SIG-M5 treated with dmso at 0.1 percent for 504 hours (cell line): ENCODE measurements at regions not wholly inside any gene's neighbourhood (a gene's known extent, or its start where the extent isn't known, plus 50 kb on each side); places are given as distances from the start of the nearest gene placed in this dataset.
"Not testable (repeated sequence)": the region's sequence is repeated elsewhere in the genome, so short reads cannot be mapped to it uniquely, and the experiment has no call there.

Experiments
- DNase-seq: peaks from one replicate; lab custom pipeline; 2025; ENCODE audit not compliant: unreplicated experiment; lab: John Stamatoyannopoulos, UW

DNA sequence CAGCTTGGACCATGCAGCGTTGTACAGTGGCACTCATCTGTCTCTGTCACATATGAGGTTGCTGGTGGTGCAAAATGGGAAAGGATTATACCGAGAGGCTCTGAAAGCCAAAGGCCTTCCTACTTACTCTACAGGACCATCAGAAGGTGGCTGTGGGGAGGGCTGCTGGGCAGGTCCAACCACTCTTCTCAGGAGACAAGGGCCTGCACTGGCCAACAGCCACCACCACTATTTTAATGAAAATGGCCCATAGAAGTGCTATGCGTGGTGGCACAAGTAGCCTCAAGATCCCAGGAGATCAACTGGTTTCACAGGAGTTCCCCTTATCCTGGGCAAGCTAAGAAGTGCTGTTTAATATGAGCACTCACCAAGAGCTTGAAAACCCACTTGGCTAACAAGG, 52.3 kb downstream of the MRPL57 start:
- no peak for DNase-seq

DNA sequence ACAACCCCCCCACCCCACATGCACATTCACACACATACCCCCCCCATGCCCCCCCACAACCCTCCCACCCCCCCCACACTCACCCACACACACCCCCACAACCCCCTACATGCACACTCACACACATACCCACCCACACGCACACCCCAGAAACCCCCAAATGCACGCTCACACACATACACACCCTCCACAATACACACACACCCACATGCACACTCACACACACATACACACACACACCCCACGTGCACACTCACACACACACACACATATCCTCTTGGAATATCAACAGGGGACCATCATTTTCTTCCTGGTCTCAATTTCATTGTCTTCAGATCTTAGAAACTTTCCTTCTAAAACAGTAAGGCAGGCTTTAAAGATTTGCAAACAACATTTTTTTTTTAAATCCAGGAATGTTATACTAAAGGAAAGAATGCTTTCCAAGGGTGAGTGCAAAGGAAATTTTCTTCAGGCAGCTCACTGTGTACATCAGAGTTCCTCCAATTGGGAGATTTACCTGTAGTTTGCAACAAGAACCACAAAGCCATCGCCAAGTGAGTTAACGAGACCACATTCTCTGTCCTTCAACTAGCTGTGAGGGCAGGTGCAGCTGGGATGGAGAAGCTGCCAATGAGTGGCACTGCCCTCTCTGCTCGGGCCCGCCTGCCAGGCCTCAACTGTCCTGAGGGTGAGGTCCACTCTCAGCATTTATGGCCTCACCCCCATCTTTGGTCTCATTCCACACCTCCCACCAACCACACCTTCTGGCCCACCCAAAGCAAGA, 53.0 kb downstream of the MRPL57 start:
- DNase-seq = no peak

DNA sequence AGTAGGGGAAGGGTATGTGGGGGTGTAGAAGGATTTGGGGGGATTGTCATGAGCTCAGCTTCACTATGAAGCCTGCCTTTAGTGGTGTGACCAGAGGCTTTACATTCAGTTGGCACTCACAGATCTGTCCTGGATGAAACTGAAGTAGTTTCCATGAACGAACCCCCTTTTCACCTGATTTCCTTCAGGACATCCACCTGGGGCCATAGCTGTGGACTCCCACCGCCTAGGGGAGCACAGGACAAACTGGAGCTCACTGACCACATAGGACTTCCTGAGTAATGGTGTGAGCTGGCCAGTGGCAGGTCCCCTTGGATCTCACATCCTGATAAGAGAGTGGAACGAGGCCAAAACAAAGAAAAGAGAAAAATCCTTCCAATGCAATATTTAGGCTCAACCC, 54.1 kb downstream of the MRPL57 start:
- DNase-seq = no peak

DNA sequence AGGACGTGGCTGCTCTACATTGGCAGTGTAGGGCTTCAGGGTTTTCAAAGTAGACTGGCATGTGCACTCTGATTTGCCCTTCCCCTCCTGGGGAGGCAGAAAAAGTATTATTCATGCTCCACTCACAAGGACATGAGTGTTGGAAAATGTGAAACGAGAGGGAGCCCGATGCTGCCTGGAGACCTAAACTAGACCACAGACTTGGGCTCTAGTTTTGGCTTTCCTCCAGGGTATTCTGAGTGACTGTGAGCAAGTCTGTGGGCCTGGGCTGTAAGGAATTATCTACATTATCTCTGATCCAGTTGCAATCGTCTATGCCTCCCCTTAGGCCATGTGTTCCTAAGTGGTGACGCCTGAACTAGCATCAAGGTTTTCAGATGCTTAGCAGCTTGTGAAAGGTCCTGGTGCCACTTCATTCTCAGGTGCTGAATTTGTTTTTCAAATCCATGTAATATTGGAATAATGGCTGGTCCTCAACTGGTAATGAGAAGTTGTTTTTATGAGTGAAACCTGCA, 55.0 kb downstream of the MRPL57 start:
- DNase-seq = no peak

DNA sequence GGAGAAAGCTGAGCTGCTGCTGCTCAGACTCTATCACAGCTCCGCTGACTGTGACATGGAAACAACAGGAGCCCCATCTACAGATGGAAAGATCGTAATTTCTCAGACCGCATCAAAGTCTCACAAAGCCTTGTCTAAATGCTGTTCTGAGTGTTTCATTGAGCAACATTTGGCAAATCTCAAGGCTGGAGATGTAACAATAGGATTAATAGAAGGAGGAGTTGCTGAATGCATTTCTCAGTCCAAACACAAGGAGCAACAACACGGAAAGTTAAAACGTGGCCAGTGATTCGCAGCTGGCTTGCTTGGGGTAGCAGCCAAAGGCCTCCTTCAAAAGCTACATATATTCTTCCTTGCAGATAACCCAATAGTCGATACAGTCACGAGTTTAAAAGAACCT, 55.7 kb downstream of the MRPL57 start:
- peak; percentile 58 for DNase-seq

DNA sequence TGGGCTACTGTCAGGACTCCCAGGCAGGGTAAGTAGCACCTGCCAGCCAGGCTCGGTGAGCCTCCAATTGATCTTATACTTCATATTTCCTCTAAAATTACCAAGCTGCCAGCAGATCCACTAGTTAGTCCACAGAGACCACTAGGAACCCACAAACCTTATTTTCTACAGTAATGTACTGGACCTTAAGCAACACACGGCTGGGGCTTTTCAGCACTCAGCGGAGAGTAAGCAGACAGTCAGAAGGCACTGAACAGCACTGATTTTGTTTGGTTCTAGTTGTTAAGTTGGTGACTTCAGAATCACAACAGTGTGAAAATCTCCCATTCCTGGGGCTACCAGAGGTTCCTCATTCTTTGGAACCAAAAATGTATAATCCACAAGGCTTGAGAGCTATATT, 56.1 kb downstream of the MRPL57 start:
- no peak for DNase-seq

DNA sequence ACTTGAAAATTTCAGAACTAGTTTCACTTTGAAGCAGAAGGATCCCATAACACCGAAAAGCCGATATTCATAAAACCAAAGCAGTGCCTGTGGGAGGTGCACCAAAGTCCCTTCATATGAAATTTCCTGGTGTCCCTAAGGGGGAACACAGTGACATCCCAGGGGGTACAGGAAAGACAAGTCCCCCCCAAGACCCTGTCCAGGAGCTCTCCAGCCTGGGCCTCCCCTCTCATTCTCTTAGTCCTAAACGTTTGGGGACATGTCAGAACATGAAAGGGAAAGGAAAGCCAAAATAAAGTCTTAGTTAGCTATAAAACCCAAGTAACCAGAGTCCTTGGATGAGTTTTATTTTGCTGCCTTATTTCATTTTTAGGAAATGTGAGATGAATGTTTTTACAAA, 56.6 kb downstream of the MRPL57 start:
- no peak for DNase-seq

DNA sequence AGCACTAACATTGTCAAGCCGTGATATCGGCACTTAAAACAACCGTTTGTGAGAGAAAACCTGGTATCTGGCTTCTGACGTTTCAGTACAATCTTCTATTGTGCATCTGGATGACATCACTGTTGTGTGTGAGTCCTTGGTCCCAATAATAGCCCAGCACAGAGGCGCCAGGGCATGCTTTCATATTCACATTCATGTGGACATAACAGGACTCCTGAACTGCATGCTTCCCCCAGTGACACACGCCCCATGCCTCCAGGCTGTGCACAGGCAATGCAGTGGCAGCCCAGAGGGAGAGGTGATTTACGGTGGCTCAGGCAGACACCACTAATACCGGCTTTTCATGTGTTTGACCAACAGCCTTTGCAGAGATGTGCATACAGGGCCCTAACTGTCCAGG, 58.1 kb downstream of the MRPL57 start:
- DNase-seq = no peak

DNA sequence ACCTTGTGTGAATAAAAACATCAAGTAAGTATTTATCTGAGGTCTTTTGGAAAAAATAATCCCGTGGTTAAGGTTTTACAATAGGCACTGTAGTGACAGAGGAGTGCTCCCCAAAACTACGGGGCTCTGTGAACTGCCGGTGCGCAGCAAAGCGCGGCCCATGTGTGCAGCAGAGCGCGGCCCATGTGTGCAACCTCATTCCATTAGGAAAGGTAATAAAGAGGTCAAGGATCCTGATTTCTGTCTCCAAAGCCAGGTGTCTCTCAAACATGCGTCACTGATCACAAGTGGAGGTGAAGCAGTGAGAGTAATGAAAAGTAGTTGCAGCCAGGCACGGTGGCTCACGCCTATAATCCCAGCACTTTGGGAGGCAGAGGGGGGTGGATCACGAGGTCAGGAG, 58.7 kb downstream of the MRPL57 start:
- no peak for DNase-seq

DNA sequence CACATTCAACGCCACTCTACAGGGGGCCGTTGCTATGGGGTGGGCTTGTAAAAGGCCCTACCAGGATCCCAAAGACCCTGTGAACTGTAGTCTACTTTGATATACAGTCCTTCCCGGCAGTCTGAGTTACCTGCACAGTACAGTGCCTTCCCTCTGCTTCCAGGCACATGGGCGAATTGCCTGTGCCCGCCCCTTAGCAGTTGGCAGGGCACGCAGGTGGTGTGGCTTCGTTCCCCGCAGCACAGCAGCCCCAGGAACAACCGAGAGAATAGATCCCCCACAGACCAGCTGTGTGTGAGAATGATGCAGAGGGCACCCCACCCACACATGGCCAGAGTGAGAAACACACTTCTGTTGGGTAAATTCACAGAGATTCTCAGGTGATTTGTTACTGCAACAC, 60.6 kb downstream of the MRPL57 start:
- DNase-seq = no peak

DNA sequence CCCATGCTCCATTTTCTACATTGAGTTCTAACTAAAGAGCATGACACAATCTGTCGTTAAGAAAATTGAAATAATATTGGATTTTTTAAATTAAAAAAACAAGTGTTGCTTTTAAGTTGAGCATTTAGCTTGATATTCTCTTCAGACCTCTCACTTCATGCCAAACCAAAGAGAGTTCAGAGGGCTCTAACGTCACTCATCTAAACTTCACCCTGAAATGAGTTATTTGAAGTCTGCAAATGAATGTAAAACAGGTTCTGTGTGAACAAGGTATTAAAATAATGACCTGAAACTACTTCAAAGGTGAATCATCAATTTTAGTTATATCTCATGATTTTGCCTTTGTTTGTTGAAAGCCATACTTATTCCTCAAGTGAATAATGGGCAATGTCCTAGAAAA, 61.8 kb downstream of the MRPL57 start:
- no peak for DNase-seq

DNA sequence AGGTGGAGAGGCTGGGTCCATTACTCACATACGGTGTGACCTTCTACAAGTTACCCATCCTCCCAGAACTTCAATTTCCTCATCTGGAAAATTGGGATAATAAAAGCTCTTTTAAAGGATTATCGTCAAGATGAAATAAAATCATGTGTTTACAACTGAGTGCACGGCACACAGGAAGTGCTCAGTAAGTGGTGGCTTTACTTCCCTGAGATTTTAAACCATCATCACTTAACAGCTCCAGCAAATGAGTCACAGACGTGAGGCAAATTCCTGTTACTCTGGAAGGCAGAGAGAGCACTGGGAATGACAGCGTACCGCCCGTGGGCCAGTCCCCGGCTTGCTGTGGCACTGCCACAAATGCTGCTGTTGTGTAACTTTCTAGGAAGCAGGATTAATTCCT, 64.1 kb downstream of the MRPL57 start:
- no peak for DNase-seq

DNA sequence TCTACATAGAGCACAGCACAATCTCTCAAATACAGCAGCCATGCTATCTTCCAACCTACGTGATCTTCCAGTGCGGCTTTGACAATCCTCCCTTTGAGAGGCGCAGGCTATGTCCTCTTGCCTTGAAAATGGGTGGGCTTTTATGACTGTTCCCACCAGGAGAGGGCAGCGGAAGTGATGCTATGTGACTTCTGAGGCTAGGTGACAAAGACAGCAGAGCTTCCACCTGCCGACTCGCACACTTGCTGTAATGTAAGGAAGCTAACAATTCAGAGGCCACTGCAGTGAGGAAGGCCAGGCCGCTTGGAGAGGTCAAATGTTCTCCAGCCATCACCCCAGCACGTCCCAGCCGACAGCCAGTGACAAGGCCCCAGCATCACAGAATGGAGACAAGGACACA, 65.8 kb downstream of the MRPL57 start:
- no peak for DNase-seq

DNA sequence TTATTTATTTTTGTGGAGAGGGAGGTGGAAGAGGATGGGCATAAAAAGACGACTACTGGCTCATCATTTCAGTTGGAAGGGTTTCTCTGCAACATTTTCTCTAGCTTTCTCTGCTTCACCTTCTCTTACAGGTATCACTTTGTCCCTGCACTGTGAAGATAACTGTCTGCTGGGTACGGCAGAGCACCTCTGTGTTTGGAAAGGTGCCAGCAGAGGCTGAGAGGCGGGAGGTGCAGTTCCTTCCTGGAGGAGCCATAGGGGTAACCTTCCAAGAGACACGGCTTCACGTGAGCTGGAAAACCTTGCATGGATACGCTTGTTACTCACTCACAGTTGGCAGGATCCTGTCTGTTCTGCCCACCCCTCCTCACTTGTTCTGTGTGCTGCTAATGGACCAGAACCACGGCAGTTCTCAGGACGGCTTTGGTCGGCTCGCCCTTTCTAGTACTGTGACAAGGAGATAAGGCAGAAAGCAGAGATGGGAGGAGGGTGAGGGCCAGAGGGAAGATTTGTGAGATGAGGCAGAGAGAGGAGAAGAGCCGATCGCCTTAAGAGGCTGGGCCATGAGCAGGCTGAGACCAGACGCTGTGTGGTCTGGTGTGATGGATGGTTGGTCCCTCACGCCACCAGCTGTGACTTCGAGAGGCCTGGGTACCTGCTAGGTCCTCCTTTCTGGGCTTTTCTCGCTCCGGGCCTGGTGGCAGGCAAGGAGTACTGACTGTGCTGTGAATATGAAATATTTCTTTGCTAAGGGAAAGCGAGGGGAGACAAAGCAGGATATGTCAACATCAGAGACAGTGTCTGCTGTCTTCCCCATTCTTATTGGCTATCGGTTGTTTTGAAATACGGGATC, 66.8 kb downstream of the MRPL57 start:
- DNase-seq = no peak

DNA sequence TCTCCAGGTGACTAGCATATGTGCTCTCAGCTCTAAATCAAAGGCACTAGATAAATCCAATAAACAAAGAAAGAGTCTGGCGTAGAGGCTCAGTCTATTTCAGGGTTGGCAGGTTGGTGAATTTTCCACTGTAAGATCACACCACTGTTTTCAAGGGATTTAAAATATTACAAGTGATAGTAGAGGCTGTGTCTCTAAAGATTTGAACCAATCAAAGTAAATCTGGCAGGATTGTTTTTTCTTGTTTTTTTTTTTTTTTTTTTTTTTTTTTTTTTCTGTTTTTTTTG, 67.4 kb downstream of the MRPL57 start:
- DNase-seq = not testable (repeated sequence)

DNA sequence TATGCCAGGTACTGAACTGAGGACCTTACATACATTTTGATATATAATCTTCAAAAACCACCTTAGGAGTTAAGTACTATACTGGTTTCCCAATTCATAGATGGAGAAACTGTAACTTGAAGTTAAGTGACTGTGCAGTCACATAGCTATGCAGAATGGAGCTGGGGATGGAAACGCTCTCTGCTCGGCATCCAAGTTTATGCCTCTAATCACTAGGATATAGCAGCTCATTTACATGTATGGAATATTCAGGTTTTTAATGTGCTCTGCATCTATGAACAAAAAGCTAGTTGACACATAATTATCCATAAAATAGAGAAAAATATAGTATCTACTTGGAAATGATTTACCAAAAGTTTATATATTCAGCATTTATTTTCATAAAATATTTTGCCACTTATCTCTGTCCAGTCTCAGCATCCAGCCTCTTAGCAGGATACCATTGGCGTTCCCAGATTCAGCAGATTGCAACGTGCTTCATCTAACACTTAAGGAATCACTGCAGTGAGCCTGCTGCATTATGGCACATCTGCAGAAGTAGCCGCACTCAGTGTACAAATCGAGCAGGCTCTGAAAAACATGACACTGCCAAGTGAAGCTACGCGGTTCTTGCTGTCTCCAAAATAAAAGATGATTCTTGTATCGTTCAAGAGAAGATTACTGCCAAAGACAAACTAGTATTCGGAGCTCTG, 70.4 kb downstream of the MRPL57 start:
- no peak for DNase-seq

DNA sequence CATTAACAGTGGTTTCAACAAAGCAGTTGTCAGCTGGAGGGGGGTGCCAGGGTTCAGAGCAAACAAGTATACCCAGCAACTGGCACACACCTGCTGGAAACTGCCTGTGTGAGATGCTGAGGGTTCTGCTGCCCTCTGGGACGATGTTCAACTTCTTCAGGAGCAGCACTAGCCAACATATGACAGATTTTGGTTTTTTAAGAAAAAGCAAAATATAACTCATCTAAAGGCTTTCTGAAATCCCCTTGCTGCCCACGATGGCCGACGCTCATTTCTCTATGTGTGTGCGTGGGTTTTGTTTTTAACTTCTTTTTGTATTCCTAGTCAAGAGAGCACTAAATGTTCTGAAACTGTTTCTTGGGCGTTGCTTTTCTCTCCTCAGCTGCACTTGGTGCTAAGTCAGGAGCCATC, 79.9 kb downstream of the MRPL57 start:
- DNase-seq = no peak

DNA sequence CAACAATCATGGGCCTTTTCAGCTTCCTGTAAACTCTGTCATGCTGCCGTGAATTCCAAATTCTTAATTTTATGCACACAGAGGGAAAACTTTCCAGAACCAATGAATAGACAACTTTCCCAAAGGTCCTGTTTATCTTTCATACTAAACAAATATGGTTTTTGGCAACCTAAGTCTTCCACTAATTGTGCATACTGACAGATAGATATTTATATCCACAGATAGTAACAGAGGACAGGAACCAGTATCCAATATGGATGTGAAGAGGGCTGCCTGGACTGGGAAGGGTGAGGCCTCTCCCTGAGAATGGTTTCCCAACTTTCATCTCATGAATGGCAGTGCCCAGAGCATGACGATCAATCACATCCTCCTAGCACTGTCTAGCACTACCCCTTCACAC, 80.4 kb downstream of the MRPL57 start:
- DNase-seq = no peak

DNA sequence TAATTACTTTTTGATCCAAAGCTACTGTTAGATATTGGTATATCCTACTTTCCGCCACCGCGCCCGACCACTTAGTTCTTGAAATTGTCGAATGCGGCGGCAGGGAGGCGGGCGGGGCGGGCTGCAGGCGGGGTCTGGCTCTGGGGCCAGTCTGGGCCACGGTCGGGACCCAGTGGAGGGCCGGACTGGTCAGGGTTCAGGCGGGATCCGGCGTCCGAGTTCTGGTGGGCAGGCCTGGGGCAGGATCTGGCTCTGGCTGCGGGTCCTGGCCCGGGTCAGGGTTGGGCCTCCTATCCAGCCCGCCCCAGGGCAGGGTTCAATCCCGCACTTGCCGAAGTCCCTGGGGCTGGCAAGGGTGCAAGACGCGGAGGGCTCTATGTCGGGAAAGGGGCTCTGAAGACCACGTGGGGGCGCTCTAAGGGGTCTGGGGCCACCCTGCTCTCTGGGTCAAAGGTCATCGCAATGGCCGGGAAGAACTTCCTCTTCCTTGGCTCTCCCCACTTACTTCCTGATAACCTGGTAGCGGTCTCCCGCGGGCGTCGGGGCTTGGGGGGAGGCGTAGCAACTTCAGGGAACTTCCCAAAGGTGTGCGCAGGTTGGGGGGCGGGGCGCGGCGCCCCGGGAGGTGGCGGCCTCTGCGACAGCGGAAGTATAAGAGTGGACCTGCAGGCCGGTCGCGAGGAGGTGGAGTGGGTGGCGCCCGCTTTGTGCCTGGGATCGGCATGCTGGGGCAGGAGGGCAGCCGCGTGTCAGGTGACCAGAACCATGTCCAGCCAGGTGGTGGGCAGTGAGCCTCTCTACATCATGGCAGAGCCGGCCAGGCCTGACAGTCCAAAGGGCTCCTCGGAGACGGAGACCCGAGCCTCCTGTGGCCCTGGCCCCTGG, 83.4 kb downstream of the MRPL57 start:
- no peak for DNase-seq

DNA sequence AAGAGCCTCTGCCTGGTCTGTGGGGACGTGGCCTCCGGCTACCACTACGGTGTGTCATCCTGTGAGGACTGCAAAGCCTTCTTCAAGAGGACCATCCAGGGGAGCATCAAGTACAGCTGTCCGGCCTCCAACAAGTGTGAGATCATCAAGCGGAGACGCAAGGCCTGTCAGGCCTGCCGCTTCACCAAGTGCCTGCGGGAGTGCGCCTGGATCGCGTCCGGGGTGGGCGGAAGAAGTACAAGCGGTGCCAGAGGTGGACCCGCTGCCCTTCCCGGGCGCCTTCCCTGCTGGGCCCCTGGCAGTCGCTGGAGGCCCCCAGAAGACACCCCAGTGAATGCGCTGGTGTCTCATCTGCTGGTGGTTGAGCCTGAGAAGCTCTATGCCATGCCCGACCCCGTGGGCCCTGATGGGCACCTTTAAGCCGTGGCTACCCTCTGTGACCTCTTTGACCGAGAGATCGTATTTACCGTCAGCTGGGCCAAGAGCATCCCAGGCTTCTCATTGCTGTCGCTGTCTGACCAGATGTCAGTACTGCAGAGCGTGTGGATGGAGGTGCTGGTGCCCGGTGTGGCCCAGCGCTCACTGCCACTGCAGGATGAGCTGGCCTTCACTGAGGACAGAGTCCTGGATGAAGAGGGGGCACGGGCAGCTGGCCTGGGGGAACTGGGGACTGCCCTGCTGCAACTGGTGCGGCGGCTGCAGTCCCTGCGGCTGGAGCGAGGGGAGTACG, 84.3 kb downstream of the MRPL57 start:
- DNase-seq = not testable (repeated sequence)
